Hematopoietic multipotent progenitor cell (in vitro differentiated cells): ENCODE measurements at regions not wholly inside any gene's neighbourhood (a gene's known extent, or its start where the extent isn't known, plus 50 kb on each side); places are given as distances from the start of the nearest gene placed in this dataset.

Experiments used
- DNase-seq, 3 donors: peaks; one replicate each; pipeline ENCODE4 v3.0.0-alpha.2; 2011 to 2015; ENCODE audit warnings: low read depth in 2 of 3, low spot score in 2 of 3

- DNase-seq = peak in 2 of 3 donors; percentile 18 to 40
Observed at GRCh38 chr12:104863296-104863948, 94.7 kb downstream of the SLC41A2 start.

- no peak for DNase-seq
Observed at GRCh38 chr12:104858611-104859543, 99.2 kb downstream of the SLC41A2 start.

- DNase-seq = no peak
Observed at GRCh38 chr12:104856531-104856930, 101.6 kb downstream of the SLC41A2 start.

GRCh38 chr12:104855599-104855998 is 102.5 kb downstream of the SLC41A2 start:
- DNase-seq = no peak

- no peak for DNase-seq
Observed at GRCh38 chr12:104852896-104853295, 105.2 kb downstream of the SLC41A2 start.

- no peak for DNase-seq
Observed at GRCh38 chr12:104852102-104852501, 106.0 kb downstream of the SLC41A2 start.

- no peak for DNase-seq
Observed at GRCh38 chr12:104850781-104851180, 107.3 kb downstream of the SLC41A2 start.

- no peak for DNase-seq
Observed at GRCh38 chr12:104846056-104846767, 111.9 kb downstream of the SLC41A2 start.

GRCh38 chr12:104844123-104844522 is 114.0 kb downstream of the SLC41A2 start:
- DNase-seq = no peak

GRCh38 chr12:104840262-104840661 is 117.8 kb downstream of the SLC41A2 start:
- DNase-seq = no peak

GRCh38 chr12:104835317-104835716 is 122.8 kb downstream of the SLC41A2 start:
- no peak for DNase-seq

- DNase-seq = no peak
Observed at GRCh38 chr12:104834607-104835006, 123.5 kb downstream of the SLC41A2 start.

- no peak for DNase-seq
Observed at GRCh38 chr12:104833756-104834155, 124.3 kb downstream of the SLC41A2 start.

GRCh38 chr12:104828015-104828414 is 130.1 kb downstream of the SLC41A2 start:
- no peak for DNase-seq

GRCh38 chr12:104827587-104827986 is 130.5 kb downstream of the SLC41A2 start:
- DNase-seq = no peak

- no peak for DNase-seq
Observed at GRCh38 chr12:104825408-104825807, 132.7 kb downstream of the SLC41A2 start.

- no peak for DNase-seq
Observed at GRCh38 chr12:104823985-104824461, 134.1 kb downstream of the SLC41A2 start.

GRCh38 chr12:104822941-104823340 is 135.1 kb downstream of the SLC41A2 start:
- no peak for DNase-seq

- no peak for DNase-seq
Observed at GRCh38 chr12:104816845-104817503, 141.1 kb downstream of the SLC41A2 start.

GRCh38 chr12:104815935-104816334 is 142.2 kb downstream of the SLC41A2 start:
- no peak for DNase-seq

- no peak for DNase-seq
Observed at GRCh38 chr12:104814944-104815343, 143.1 kb downstream of the SLC41A2 start.
